Germinal center (tissue), 1 donor: ENCODE measurements at regions not wholly inside any gene's neighbourhood (a gene's known extent, or its start where the extent isn't known, plus 50 kb on each side); places are given as distances from the start of the nearest gene placed in this dataset.

Experiments used
- DNase-seq: peaks from one replicate; pipeline ENCODE4 v3.0.0; 2012; ENCODE audit warnings: mixed read lengths, low spot score

DNA sequence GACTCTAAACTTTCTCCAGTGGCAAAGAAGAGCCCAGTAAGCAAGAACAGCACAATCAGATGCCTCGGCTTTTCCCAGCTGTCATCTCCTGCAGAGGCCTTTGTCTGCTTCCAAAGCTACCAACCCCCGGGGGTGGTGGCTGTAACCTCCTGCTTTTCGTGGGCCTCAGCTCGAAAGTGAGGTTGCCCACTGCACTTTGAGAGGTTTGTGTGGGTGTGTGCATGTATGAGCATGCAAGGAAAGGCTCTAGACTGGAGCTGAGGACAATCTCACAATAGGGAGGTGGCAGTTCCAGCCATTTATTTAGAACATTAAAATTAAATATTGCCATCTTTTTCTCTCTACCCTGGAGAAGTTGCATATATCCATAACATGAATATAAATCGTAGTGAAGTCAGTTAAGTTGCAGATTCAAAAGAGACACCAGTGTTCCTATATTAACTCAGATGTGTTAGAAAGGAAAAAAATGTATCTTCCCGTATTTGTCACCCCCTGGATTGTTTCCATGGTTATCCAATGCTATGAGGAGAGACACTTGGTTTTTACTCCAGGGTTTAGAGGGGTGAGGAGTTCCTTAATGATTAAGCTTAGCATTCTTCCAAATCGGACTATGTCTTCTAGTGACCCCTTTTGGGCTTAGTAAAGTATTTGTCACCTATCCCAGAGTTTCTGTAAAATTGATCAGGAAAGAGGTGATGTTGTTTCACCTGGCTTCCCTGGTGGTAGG, 781.1 kb downstream of the INHBA start:
- DNase-seq: no peak

GRCh38 chr7:40918701-40919271, 784.0 kb downstream of the SUGCT start:
- no peak for DNase-seq

GRCh38 chr7:40916813-40917212, 782.0 kb downstream of the SUGCT start:
- DNase-seq: no peak

- no peak for DNase-seq
Measured at GRCh38 chr7:40915071-40915470, 780.3 kb downstream of the SUGCT start.
